ENCODE measurements at regions not wholly inside any gene's neighbourhood (a gene's known extent, or its start where the extent isn't known, plus 50 kb on each side); places are given as distances from the start of the nearest gene placed in this dataset.
"Not testable (repeated sequence)": the region's sequence is repeated elsewhere in the genome, so short reads cannot be mapped to it uniquely, and the experiment has no call there.

- DNase-seq, result no peak
Measured at GRCh38 chr20:56871691-56872090, 242.6 kb downstream of the TFAP2C start.

GRCh38 chr20:56872620-56873458, 243.7 kb downstream of the TFAP2C start:
- DNase-seq, result no peak

GRCh38 chr20:56873836-56874235, 244.7 kb downstream of the TFAP2C start:
- DNase-seq, result no peak

GRCh38 chr20:56875052-56875659, 246.1 kb downstream of the TFAP2C start:
- no peak for DNase-seq

GRCh38 chr20:56875803-56876202, 246.7 kb downstream of the TFAP2C start:
- DNase-seq, result no peak

- no peak for DNase-seq
Measured at GRCh38 chr20:56885521-56885920, 256.4 kb downstream of the TFAP2C start.

- no peak for DNase-seq
Measured at GRCh38 chr20:56890011-56890410, 260.9 kb downstream of the TFAP2C start.

- no peak for DNase-seq
Measured at GRCh38 chr20:56893226-56893917, 264.3 kb downstream of the TFAP2C start.

GRCh38 chr20:56896447-56896846, 267.3 kb downstream of the TFAP2C start:
- DNase-seq, result no peak

- DNase-seq, result no peak
Measured at GRCh38 chr20:56897318-56897957, 268.3 kb downstream of the TFAP2C start.

- DNase-seq, result no peak
Measured at GRCh38 chr20:56897958-56898349, 268.8 kb downstream of the TFAP2C start.

- no peak for DNase-seq
Measured at GRCh38 chr20:56899506-56899905, 270.4 kb downstream of the TFAP2C start.

GRCh38 chr20:56900252-56900651, 271.1 kb downstream of the TFAP2C start:
- no peak for DNase-seq

- no peak for DNase-seq
Measured at GRCh38 chr20:56903421-56903820, 274.3 kb downstream of the TFAP2C start.

GRCh38 chr20:56903858-56904257, 274.8 kb downstream of the TFAP2C start:
- no peak for DNase-seq

GRCh38 chr20:56909918-56910714, 281.0 kb downstream of the TFAP2C start:
- DNase-seq, result no peak

- DNase-seq, result no peak
Measured at GRCh38 chr20:56911946-56912345, 282.8 kb downstream of the TFAP2C start.

- DNase-seq, result no peak
Measured at GRCh38 chr20:56914532-56914931, 285.4 kb downstream of the TFAP2C start.

- DNase-seq, result no peak
Measured at GRCh38 chr20:56916345-56916622, 287.2 kb downstream of the TFAP2C start.

- not testable (repeated sequence) for DNase-seq
Measured at GRCh38 chr20:56920041-56920440, 290.9 kb downstream of the TFAP2C start.

- DNase-seq, result no peak
Measured at GRCh38 chr20:56922497-56922896, 293.4 kb downstream of the TFAP2C start.

Measured in anterior cingulate cortex (tissue), 58 donors.